Calu3 (cell line): ENCODE measurements at regions not wholly inside any gene's neighbourhood (a gene's known extent, or its start where the extent isn't known, plus 50 kb on each side); places are given as distances from the start of the nearest gene placed in this dataset.
A peak's percentile ranks its signal among the peaks of the same experiment; 100 is the strongest.

Experiments
- BruUV-seq: library from RNA; stranded (reverse); fragments of 400-500 nt; replicated peaks from 2 replicates; lab custom pipeline; 2021; lab: Mats Ljungman, UMichigan
- CTCF ChIA-PET: fragments of 300-600 bp; sonication (Branson Sonifier 250); formaldehyde crosslinking; loops from one replicate; lab custom pipeline; 2022; ENCODE audit warnings: antibody characterized with exemption; lab: Charles Lee
- DNase-seq: peaks from one replicate; pipeline ENCODE4 v3.0.0; 2022
- H3K27ac Mint-ChIP-seq: one replicate; pipeline ENCODE4 v1.8.0; 2022; ENCODE audit warnings: mixed read lengths; ENCODE audit not compliant: unreplicated experiment
- H3K27me3 Mint-ChIP-seq: one replicate; pipeline ENCODE4 v1.8.0; 2022; ENCODE audit warnings: mixed read lengths; ENCODE audit not compliant: unreplicated experiment
- H3K36me3 Mint-ChIP-seq: one replicate; pipeline ENCODE4 v1.8.0; 2022; ENCODE audit warnings: mild to moderate bottlenecking, moderate library complexity, mixed read lengths; ENCODE audit not compliant: insufficient read depth, unreplicated experiment
- H3K4me1 Mint-ChIP-seq: one replicate; pipeline ENCODE4 v1.8.0; 2022; ENCODE audit warnings: mild to moderate bottlenecking, low read depth, mixed read lengths; ENCODE audit not compliant: unreplicated experiment
- H3K4me3 Mint-ChIP-seq: one replicate; pipeline ENCODE4 v1.8.0; 2022; ENCODE audit warnings: mild to moderate bottlenecking, low read depth, moderate library complexity, mixed read lengths; ENCODE audit not compliant: unreplicated experiment
- H3K9me3 Mint-ChIP-seq: one replicate; pipeline ENCODE4 v1.8.0; 2022; ENCODE audit warnings: low read depth, mixed read lengths; ENCODE audit not compliant: unreplicated experiment
- CTCF ChIP-seq: fragments of 200-600 bp; IDR thresholded peaks from one replicate; pipeline ENCODE4 v1.8.0; 2022; ENCODE audit warnings: antibody characterized with exemption; ENCODE audit not compliant: unreplicated experiment
- intact Hi-C: fragments of 100-400 bp; cut with micrococcal nuclease; formaldehyde crosslinking; loops from one replicate; pipeline ENCODE4 v1.10.0; 2022; ENCODE audit not compliant: unreplicated experiment

GRCh38 chr11:120007144-120007543, 130.8 kb downstream of the TRIM29 start:
- BruUV-seq = no TSS peak
- peaks cover 33% of the 10 kb centered on the region for H3K27me3 Mint-ChIP-seq
- no peak for DNase-seq

GRCh38 chr11:120004723-120005122, 133.2 kb downstream of the TRIM29 start:
- Mint-ChIP-seq H3K36me3 (no peaks in the 10 kb centered on the region), H3K27me3 (peaks cover 15% of the 10 kb centered on the region)
- no TSS peak for BruUV-seq

More at GRCh38 chr11:120007144-120007543, 130.8 kb downstream of the TRIM29 start:
- no peak for TF ChIP-seq CTCF
- CTCF ChIA-PET = no interaction called here
- Mint-ChIP-seq H3K27ac (no peak overlapping the region), H3K4me3 (no peak overlapping the region), H3K4me1 (no peaks in the 10 kb centered on the region), H3K9me3 (no peaks in the 10 kb centered on the region), H3K36me3 (no peaks in the 10 kb centered on the region)
- intact Hi-C loops = no loop called here

GRCh38 chr11:120001178-120002090, 136.5 kb downstream of the TRIM29 start:
- intact Hi-C loops = no loop called here
- Mint-ChIP-seq H3K4me1 (peaks cover 8% of the 10 kb centered on the region), H3K27me3 (no peaks in the 10 kb centered on the region), H3K36me3 (no peaks in the 10 kb centered on the region), H3K4me3 (no peak overlapping the region), H3K27ac (no peak overlapping the region), H3K9me3 (peaks cover 3% of the 10 kb centered on the region)
- no TSS peak for BruUV-seq
- no peak for TF ChIP-seq CTCF
- no peak for DNase-seq
- CTCF ChIA-PET = no interaction called here

More at GRCh38 chr11:120004723-120005122, 133.2 kb downstream of the TRIM29 start:
- peak overlapping the region; percentile 27 for H3K27ac Mint-ChIP-seq
- TF ChIP-seq CTCF = no peak
- H3K9me3 Mint-ChIP-seq = no peaks in the 10 kb centered on the region
- intact Hi-C loops = no loop called here
- DNase-seq = peak; percentile 43
- CTCF ChIA-PET = interaction anchor here (1.0 kb wide), 1 partner anchor 276 kb away, joined by 4 read pairs; the partner anchor contains the start of gene NECTIN1
- peaks cover 1% of the 10 kb centered on the region for H3K4me1 Mint-ChIP-seq
- no peak overlapping the region for H3K4me3 Mint-ChIP-seq

GRCh38 chr11:119999220-119999619, 138.7 kb downstream of the TRIM29 start:
- intact Hi-C loops = no loop called here
- Mint-ChIP-seq H3K4me1 (peaks cover 8% of the 10 kb centered on the region), H3K27ac (no peak overlapping the region), H3K36me3 (no peaks in the 10 kb centered on the region), H3K9me3 (peaks cover 3% of the 10 kb centered on the region), H3K4me3 (no peak overlapping the region), H3K27me3 (peaks cover 13% of the 10 kb centered on the region)
- TF ChIP-seq CTCF = no peak
- CTCF ChIA-PET = interaction anchor here (1.6 kb wide), 1 partner anchor 109 kb away, joined by 7 read pairs; no protein-coding TSS in a partner anchor
- no TSS peak for BruUV-seq
- DNase-seq = peak; percentile 26
